ENCODE measurements at regions not wholly inside any gene's neighbourhood (a gene's known extent, or its start where the extent isn't known, plus 50 kb on each side); places are given as distances from the start of the nearest gene placed in this dataset.

DNA sequence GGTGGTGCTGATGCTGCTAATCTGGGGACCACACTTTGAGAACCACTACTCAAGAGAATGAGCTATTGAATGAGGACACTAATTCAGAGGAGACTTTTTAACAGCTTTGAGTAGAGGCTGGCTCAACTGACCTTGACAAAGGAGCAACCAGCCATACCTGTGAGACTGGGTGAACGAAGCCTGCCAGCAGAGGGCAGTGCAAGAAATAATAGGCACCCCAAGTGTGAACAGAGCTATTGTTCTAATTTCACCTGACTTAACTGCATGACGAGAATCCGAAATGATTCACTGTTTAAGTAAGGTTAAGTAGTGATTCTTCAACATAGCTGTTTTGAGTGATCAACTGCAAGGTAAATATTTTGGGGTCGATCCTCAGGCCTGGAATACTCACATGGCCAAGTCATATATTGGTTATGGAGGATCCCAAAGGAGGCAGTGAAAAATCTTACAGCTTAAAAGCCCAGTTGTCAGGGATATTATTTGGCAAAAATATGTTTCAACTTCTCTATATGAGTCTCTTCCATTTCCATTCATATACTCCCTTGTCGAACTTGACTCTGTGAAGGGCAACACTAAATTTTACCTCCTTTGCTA lies 550.5 kb upstream of the MARCKS start:
- no peak for DNase-seq (ENCODE audit: low read depth in 4 of 4, low spot score in 3 of 4)

DNA sequence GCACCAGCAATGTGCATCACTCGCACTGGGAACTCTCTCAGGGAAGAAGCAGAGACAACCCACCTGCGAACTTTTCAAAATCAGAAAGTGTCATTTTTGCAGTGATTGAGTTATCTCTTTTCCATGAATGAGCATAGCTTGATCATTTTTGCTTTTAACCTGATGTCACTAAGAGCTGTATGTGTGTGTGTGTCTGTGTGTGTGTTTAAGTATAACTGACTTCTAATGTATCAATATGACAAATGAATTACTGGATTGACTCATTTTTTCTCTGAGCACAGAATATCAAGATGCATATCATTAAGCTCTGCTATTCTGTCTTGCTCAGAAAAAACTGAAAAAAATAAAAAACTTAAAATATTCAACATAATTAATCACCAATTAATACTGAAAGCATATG lies 548.9 kb upstream of the MARCKS start:
- DNase-seq (ENCODE audit: low read depth in 4 of 4, low spot score in 3 of 4), result no peak

DNA sequence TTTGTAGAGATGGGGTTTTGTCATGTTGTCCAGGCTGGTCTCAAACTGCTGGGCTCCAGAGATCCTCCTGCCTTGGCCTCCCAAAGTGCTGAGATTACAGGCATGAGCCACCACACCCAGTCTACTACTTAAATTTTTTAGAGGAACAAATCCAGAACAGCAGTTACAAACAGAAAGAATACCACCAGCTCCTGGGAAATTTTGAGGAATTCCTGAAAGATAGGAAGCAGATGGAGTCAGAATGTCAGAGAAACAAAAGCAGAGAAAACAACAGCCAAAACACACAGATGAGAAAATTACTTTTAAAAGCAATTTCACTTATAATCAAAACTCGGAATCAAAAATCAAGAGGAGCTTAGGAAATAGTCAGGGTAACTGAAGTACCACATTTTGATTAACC lies 543.3 kb upstream of the MARCKS start:
- DNase-seq (ENCODE audit: low read depth in 4 of 4, low spot score in 3 of 4), result no peak

DNA sequence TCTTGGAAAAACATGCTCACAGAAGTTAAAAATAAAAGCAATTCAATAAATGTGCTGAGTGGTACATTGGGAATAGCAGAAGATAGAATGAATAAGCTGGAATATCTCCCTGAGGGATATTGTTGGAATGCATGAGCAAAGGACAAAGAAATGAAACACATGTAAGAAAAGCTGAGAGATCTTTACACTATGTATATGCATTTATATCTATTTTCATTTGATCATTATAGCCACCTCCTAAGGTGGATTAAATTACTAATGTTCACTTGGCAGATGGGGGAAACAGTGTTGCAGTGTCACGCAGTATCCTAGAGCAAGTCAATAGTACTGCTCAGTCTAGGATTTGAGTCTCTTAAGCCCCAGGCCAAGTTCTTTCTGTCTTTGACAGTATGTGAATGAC lies 542.0 kb upstream of the MARCKS start:
- no peak for DNase-seq (ENCODE audit: low read depth in 4 of 4, low spot score in 3 of 4)

DNA sequence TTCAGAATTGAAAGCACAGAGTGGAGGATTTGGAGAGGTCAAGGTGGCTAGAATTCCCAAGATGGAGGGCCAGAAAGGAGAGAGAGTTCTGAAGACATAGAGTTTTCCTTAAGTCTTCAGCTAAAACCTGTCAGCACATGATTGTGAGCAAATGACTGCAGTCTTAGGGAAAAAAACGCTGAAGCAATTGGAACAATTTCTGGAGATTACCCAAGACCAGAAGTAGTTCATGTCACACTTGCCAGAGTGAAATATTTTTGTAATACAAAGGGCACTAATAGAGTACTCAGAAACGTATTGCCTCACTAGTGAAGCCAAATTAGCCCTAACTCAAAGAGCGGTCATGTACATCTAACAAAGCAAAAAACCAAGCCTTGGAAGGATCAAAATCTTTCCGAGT lies 541.3 kb upstream of the MARCKS start:
- DNase-seq (ENCODE audit: low read depth in 4 of 4, low spot score in 3 of 4), result no peak

DNA sequence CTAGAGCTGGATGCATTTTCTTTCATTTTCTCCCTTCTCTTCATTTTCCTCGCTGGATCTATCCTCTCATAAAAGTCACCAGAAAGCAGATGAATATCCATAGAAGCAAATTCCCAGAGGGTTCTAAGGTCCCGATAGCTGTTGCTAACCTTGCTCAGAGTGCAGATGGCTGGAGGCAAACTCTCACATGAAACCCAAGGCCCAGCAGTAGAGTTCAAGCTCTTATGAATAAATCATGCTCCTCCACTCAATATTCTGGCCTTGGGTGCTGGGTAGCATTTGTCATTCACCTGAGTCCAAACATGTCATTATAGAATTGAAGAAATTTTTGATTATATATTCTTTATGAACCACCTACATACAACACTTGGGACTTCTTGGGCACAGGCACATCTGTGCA lies 539.7 kb upstream of the MARCKS start:
- DNase-seq (ENCODE audit: low read depth in 4 of 4, low spot score in 3 of 4), result no peak

DNA sequence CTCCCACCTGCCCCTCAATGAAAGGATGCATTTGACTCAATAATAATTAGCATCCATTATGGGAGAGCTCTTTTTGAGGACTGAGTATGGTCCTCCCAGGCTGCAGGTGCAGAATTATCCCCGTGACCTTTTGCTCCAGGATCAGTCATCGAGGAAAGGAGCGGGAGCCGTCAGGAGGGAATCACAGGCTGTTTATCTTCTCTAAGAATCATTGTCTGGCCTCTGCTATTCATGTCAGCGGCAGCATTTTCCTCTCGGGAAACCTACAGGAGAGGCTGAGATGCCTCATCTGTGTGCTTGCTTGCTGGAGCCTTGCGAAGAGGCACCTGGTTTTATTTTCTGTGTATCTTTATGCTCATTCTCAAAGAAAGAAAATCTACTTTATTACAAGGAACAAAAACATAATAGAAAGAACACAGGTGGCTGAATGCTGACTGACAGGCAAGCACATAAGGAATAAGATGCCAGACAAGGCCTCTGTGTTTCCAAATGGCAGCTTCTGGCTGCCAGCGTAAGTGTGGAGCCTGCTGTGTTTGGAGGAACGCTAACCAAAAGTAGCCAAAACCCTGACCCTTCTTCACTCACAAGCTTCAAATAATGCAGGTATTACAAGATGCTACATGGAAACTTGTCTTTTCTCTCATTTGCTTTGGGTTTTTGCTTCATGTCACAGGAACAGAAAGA lies 539.1 kb upstream of the MARCKS start:
- no peak for DNase-seq (ENCODE audit: low read depth in 4 of 4, low spot score in 3 of 4)

DNA sequence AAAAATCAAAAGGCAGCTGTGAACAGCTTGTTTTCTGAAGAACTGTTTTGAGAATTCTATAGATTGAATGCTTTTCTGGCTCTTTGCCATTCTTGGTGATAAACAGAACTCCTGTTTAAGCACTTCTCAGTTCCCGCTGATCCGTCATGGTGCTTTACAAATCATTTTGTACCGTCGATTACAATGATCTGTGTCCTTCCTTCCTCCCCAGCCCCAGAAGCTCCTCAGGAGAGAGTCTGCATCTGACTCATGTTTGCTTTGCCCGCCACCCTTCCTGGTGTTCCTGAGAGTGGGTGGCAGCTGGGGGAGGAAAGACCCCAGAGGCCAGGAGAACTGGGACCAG lies 538.6 kb upstream of the MARCKS start:
- DNase-seq (ENCODE audit: low read depth in 4 of 4, low spot score in 3 of 4), result no peak

DNA sequence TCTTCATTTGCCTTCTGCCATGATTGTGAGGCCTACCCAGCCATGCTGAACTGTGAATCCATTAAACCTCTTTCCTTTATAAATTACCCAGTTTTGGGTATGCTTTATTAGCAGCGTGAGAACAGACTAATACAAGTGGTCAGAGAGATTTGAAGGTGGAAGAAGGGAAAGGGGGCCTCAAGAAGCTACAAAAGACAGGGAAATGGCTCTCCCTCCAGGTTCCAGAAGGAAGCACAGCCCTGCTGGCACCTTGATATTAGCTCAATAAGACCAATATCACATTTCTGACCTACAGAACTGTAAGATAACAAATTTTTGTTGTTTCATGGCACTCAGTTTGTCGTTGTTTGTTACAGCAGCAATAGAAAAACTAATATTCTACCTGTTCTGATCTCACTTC lies 536.5 kb upstream of the MARCKS start:
- DNase-seq (ENCODE audit: low read depth in 4 of 4, low spot score in 3 of 4), result no peak

DNA sequence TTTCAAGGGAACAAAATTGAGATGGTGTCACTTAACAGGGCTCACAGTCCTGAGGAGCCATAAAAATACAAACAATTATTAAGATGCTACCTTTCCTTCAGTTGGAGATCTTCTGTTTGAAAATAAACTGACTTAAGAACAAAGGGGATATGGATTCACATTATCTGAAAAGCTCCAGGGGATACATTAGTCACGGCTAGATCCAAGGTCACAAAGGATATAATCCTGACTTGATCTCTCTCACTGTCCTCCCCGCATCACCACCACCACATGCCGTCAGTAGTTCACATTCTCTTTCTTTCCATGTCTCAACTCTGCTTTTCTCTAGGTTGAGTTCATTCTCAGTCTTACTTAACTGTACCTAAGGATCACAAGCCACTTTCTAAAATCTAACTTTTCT lies 530.4 kb upstream of the MARCKS start:
- DNase-seq (ENCODE audit: low read depth in 4 of 4, low spot score in 3 of 4), result no peak

DNA sequence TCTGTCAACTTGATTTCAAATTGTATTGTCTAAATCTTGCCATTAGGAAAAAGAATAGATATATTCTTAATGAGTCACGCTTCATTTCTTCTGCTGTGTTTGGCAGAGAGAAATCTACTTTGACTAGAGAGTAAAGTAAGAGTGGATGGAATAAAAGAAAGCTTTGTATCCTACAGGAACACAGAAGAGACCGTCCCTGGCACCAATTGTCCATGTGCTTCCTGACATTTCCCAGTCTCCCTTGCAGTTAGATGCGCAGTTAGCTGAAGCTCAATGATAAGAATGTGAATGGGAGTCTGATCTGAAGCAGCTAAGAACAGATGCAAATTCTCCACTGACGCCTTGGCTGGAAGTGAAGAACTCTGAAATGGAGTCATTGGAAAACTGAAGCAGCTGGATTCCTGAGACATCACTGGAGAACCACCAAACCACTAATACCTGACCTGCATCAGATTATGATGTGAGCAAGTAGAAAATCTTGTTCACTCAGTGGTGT lies 528.2 kb upstream of the MARCKS start:
- DNase-seq (ENCODE audit: low read depth in 4 of 4, low spot score in 3 of 4), result no peak

DNA sequence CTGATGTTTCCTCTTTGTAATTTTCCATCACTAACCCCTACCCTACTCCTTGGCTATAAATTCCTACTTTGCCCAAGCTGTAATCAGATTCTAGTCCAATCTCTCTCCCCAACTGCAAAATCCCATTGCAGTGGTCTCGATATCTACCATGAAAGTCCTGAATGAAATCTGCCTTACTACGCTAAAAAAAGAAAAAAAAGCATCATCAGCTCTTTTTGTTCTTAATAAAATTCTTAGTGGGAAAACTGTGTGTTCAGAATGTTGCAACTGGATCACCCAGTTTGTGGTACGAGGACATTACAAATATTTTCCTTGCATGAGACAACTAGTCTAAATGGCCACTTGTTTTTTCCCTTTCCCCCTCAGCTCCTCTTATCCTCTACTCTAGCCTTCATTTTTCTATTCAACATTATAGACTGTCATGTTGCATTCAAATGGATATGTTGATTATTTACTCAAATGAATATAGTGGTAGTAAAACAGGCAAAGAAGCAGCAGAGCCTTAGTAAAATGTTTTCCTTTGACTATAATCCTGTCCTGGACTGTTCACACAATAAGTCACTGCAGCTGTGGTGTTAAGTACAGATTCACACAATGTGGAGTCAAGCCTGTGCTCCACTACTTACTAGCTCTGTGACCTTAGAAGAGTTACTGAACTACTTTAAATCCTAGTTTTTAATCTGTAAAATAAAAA lies 527.1 kb upstream of the MARCKS start:
- no peak for DNase-seq (ENCODE audit: low read depth in 4 of 4, low spot score in 3 of 4)

DNA sequence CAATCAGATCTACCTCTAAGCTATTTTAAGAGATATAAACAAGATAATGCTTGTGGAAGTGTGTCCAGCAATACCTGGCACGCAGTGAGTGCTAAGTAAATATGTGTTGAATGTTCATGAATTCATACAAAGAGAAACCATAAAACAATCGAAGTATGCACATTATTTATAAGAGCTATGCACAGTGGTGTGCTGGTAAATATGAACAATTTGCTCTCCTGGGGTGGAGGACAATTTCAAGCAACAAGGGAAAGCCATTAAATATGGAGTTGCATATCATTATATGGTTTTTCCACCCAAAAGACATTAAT lies 526.6 kb upstream of the MARCKS start:
- DNase-seq (ENCODE audit: low read depth in 4 of 4, low spot score in 3 of 4), result no peak

DNA sequence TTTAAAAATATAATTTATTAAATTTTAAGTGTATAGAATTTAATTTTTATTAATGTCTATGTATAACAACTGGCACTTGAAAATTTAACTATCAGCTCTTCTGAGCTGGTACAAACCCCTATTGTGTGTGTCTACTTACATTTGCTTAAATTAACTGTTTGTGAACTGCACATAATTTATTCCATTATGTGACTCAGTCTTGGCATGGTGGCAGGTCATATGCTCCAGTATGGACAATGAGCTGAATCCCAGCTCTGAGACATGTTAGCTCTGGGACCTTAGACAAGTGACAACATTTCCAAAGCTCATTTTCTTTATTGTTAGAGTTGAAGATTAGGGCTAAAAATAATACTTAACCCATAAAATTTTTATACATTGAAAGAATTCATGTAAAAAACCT lies 526.1 kb upstream of the MARCKS start:
- DNase-seq (ENCODE audit: low read depth in 4 of 4, low spot score in 3 of 4), result no peak

DNA sequence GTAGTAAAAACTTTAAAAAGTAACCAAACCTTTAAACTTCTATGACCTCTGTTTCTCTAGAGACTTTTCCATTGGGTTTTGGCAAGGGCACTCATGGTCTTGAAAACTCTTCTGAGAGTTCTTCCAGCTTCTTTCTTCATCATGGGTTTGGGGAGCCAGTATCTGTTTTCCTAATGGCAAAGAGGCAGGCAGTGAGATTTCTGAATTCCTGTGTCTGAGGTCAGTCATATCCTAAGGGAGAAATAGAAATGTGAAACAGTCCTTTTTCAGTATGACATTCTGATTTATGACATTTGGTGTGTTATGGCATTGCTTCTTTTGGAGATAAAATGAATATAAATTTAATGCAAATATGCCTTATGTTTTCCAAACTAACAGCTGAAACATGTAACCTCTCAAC lies 518.5 kb upstream of the MARCKS start:
- no peak for DNase-seq (ENCODE audit: low read depth in 4 of 4, low spot score in 3 of 4)

DNA sequence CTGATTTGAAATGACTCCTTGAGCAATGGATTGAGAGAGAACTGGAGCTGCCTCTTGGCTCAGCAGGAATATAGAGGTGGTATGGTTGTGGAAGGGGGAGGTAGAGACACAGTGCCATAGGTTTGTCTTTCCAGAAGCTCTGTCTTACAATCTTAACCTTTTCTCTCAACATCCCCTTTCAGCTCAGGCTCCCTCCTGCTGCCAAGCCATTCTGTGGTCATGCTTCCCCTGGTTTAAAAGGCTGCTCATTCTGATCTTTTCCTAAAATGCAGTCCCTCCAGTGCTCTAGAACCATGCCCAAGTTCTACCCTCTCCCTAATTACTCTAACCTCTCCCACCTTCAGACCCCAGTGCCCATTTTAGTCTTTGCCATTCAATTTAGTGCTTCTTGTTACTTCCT lies 517.9 kb upstream of the MARCKS start:
- DNase-seq (ENCODE audit: low read depth in 4 of 4, low spot score in 3 of 4), result no peak

DNA sequence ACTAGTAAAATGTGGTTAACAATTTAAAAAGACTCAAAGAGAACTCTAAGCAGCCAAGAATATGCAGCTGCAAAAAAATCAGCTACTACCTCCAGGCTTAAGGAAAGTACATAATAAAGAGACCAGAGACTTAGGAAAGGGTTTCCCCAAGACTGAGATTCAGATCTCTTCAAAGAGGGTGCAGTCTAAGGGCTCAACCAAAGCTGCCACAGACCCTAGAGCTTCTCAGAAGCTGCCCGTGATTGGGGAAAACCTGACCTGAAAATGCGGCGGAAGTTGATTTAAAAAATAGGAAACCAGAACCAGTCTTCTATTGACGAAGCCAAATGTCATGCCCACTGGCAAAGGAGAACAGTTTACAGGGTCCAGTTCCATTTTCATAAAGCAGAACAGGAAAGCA lies 516.8 kb upstream of the MARCKS start:
- DNase-seq (ENCODE audit: low read depth in 4 of 4, low spot score in 3 of 4), result no peak

DNA sequence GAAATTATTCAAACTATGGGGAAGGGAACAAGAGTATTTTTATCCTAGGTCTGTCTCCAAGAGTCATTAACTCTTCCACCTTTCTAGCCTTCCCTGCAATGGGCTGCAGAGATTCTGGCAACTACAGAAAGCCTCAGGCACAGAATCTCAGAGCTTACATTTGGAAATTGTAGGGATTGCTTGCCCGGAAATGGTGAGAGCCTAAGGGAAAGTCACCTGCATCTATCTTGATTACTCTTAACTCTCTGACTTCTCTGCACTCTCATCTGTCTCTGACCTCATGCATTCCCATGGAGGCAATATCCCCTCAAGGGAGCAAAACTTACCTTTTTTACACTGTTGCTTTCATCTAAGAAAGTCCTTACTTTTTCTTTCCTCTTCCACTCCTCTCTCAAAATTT lies 513.2 kb upstream of the MARCKS start:
- no peak for DNase-seq (ENCODE audit: low read depth in 4 of 4, low spot score in 3 of 4)

DNA sequence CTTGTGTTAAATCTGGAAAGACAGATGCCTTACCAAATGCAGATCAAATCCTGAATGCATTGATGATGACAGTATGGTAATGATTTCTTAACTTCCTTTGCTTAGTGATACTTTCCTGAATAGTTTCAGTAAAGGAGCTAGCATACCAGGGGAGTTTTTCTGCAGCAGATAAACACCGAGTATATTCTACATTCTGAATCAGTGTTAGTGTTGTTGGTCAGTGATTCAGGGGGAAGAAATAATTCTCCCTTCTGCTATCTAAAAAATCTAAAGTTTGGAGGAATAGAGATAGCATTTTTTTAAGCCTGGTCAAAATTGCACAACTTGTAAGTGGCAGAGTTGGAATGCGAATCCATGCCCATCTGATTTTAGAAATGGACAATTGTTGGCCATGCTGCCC lies 512.2 kb upstream of the MARCKS start:
- no peak for DNase-seq (ENCODE audit: low read depth in 4 of 4, low spot score in 3 of 4)

DNA sequence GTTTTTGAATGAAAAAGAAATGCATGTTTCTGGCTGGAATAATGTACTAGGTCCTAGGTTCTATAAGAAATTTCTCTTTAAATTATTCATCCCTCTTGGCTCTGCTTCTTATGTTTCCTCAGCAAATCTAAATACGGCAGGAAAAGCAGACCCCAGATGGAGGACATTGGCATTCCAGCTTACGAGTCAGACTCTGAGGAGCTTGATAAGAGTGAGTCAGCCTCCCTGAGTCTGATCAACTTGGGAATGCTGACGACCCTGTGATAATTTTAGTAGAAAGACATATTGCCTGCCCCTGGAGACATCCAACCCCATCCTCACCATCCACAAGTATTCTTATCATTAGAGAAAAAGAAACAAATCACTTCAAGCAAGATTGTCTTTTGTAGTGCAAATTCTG lies 509.7 kb upstream of the MARCKS start:
- DNase-seq (ENCODE audit: low read depth in 4 of 4, low spot score in 3 of 4), result no peak

DNA sequence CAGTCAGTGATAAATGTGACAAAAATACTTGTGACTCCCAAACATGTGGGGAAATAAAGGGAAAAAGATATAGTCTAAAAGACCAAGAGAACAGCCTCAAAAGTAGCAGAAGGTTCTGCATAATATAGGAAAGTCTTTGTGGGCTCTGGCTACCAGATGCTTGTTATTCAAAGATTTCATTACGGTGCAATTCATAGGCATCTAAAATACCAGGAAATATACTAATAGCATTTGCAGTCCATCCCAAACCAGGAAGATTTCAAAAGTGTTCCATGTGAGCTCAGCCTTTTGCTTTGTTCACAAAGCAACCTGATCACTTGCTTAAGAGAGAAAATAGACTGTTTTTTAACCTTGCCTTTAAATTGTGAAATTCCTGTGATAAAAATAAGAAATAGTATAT lies 506.7 kb upstream of the MARCKS start:
- no peak for DNase-seq (ENCODE audit: low read depth in 4 of 4, low spot score in 3 of 4)

DNA sequence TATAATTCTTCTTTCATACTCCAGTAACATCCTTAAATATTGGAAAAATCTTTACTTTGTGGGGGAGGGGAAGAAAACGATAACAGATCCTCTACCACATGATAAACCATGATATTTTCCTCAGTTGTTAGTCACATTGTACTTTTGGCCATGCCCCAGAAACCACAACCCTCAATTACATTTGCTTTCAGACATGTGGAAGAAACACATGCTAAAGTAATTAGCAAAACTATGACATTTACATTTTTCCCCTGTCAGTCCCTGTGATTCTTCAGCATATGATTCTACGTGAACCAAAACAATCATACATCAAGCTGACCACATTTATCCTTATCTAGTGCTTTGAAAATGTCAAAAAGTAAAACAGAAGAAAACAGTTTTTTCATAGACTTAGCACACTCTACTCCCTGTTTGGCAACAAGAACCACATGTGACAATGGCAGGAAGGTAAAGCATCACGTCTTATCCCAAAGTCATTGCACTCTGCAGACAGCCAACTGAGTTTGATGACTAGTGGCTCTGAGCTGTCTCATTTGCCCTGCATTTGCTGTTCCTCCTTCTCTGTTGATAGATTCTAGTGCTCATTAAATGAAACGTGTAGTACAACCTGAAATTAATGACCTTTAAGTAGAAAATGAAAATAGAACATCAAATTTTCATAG lies 505.8 kb upstream of the MARCKS start:
- no peak for DNase-seq (ENCODE audit: low read depth in 4 of 4, low spot score in 3 of 4)
